C1 segment of cervical spinal cord (tissue), 14 donors: ENCODE measurements at regions not wholly inside any gene's neighbourhood (a gene's known extent, or its start where the extent isn't known, plus 50 kb on each side); places are given as distances from the start of the nearest gene placed in this dataset.
"Not testable (repeated sequence)": the region's sequence is repeated elsewhere in the genome, so short reads cannot be mapped to it uniquely, and the experiment has no call there.

Source experiments
- DNase-seq, 14 donors: peaks; one replicate each; lab custom pipeline; 2025; lab: John Stamatoyannopoulos, UW

DNA sequence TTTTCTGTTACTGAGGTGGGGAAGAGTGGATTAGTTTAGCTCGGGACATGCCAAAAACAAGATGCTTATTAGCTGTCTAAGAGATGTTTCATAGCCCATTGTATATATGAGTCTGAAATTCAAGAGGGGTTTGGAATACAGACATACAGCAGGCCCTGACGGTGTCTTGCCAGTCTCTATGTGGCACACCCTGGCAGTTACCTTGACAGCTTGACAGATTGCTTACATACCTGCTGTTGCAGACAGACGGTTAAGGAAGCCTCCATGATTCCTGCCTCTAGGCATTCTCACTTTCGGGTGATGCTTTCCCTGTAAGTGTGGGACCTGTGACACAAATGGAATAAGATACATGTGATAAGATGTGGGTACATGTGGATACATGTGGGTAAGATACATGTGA, 95.0 kb downstream of the QRSL1 start:
- no peak for DNase-seq

DNA sequence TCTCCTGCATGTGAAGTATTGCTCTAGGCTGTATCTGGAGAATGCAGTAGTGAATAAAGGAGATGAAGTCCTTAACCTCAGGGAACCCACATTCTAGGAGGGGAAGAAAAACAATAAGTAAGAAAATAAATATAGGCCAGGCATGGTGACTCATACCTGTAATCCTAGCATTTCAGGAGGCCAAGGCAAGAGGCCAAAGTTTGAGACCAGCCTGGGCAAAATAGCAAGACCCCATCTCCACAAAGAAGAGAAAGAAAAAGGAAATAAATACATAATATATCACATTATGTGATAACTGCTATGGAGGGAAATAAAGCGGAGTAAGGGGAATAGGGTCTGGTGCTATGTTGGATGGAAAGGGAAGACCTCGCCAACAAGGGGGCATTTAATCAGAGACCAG, 94.0 kb downstream of the QRSL1 start:
- DNase-seq = not testable (repeated sequence)

GRCh38 chr6:106721189-106721588, 91.8 kb downstream of the QRSL1 start:
- DNase-seq = not testable (repeated sequence)
